ENCODE measurements at regions not wholly inside any gene's neighbourhood (a gene's known extent, or its start where the extent isn't known, plus 50 kb on each side); places are given as distances from the start of the nearest gene placed in this dataset.
"Not testable (repeated sequence)": the region's sequence is repeated elsewhere in the genome, so short reads cannot be mapped to it uniquely, and the experiment has no call there.

DNA sequence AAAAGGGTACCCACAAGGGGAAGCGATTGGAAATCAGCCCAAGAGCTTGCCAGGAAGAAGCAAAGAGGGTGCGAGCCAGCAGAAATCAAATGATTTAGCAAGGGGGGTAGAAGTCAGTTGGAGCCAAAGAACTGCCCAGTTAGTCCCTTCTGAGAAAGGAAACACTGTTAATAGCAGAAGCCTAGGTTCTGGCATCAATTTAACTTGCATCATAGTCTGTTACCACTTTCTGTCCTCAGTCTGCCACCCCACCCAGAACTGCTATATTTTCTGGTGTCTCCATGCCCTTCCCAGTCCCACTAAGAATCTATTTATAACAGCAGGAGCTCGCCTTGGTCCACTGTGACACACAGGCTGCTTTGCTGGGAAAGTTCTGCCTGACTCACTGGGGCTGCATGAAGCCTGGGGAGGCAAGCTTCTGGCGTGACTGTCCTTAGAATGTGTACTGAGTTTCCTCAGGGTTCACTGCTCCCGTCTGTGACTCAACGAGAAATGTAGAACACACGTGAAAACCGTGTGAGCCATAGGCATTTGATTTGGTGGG, 157.8 kb upstream of the TTC29 start:
- Histone ChIP-seq H3K4me1 (ENCODE audit: insufficient read depth, low read length) (no peaks in the 10 kb centered on the region), H3K27me3 (ENCODE audit: insufficient read depth, low read length) (peaks cover 5% of the 10 kb centered on the region), H3K9me3 (ENCODE audit: low read depth, low read length) (no peaks in the 10 kb centered on the region), H3K4me3 (ENCODE audit: low read length) (no peak overlapping the region)

DNA sequence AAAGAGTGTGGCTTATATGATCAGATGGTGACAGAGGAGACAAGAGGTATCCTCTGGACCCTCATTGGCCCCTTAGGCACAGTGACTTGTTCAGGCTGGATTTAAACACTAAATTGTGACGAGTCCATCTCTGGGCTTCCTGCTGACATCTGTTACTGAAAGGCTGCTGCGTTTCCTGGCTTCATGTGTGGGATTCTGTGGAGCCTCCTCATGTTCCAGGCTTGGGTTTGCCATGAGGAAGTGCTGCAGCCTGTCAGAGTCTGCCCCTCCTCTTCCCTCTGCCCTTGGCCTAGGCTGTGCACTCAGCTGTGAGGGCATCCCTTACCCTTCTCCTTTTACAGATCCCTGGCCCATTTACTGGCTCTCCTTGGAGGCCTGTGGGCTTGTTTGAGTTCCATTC, 159.1 kb upstream of the TTC29 start:
- no peaks in the 10 kb centered on the region for H3K4me1 ChIP-seq (ENCODE audit: insufficient read depth, low read length)
- no peaks in the 10 kb centered on the region for H3K9me3 ChIP-seq (ENCODE audit: low read depth, low read length)
- H3K27me3 ChIP-seq (ENCODE audit: insufficient read depth, low read length): peaks cover 2% of the 10 kb centered on the region
- no peak overlapping the region for H3K4me3 ChIP-seq (ENCODE audit: low read length)

DNA sequence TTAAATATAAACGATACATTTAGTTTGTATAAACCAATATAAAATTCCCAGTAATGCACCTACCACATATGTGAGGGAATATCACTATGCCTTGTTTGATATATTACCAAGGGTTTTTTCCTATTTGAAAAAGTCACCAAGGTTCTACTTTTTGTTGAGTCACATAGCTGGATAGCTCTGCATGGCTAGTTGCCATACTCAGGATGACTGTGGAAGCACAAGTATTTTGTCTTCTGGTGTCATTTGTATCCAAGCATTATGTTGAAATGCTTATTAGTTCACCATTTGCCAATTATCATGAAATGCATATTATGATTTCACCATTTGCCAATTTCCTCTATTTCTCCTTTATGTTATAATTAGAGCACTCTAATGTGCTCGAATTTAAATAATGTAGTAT, 162.7 kb upstream of the TTC29 start:
- Histone ChIP-seq H3K4me1 (ENCODE audit: insufficient read depth, low read length) (no peaks in the 10 kb centered on the region), H3K9me3 (ENCODE audit: low read depth, low read length) (no peaks in the 10 kb centered on the region), H3K27me3 (ENCODE audit: insufficient read depth, low read length) (no peaks in the 10 kb centered on the region), H3K4me3 (ENCODE audit: low read length) (no peak overlapping the region)

DNA sequence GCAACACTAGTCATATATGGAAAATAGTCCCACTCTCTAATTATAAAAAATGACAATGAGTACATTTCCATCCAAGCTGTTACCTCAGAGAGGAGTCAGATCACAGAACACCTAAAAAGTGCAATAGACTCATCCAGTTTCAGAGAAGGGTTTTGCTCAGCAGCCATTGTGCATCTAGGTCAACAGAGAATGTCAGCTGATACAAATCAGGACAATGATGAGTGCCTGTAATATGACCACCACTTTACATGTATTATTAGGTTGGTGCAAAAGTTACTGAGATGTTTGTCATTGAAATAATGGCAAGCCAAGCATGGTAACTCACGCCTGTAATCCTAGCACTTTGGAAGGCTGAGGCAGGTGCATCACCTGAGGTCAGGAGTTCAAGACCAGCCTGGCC, 164.1 kb upstream of the TTC29 start:
- no peaks in the 10 kb centered on the region for H3K9me3 ChIP-seq (ENCODE audit: low read depth, low read length)
- no peaks in the 10 kb centered on the region for H3K4me1 ChIP-seq (ENCODE audit: insufficient read depth, low read length)
- H3K4me3 ChIP-seq (ENCODE audit: low read length): no peak overlapping the region
- no peaks in the 10 kb centered on the region for H3K27me3 ChIP-seq (ENCODE audit: insufficient read depth, low read length)

DNA sequence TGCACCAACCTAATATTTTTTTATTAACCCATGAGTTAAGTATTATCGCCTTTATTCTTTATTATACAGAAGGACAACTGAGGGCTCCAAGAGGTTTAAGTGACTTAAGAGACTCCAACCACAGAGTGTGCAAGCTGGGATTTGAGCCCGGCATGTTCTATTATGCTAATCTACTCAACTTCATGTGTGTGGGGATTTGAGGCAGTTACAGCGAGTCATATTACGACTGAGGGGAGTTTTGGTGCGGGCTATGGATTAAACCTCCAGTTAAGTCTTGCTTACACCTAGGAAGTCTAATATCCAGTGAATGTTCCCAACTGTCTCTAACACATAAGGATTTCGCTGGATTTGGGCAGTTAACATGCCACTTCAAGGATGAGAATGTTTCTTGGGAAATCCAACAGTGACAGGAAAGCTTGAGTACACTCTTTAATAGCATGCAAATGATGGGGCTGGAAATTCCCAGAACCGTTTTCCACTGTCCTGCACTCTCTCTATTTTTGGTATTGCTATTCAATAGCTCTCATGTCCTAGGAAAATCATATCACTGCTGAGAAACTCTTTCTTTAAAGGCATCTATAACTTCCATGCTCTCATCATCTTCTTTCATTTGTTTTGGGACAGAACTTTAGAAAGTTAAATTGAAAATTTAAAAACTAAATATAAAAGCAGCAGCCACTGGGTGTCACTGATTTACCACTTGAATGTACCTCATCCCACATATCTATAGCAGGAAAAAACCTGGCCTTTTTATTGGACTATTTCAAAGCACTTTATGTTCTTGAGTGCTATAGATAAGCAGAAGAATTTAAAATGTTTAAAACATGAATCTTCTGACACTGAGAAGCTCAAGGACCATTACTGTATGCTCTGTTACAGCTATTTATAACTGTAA, 165.1 kb upstream of the TTC29 start:
- Histone ChIP-seq H3K4me3 (ENCODE audit: low read length) (no peak overlapping the region), H3K9me3 (ENCODE audit: low read depth, low read length) (no peaks in the 10 kb centered on the region), H3K4me1 (ENCODE audit: insufficient read depth, low read length) (no peaks in the 10 kb centered on the region), H3K27me3 (ENCODE audit: insufficient read depth, low read length) (no peaks in the 10 kb centered on the region)

DNA sequence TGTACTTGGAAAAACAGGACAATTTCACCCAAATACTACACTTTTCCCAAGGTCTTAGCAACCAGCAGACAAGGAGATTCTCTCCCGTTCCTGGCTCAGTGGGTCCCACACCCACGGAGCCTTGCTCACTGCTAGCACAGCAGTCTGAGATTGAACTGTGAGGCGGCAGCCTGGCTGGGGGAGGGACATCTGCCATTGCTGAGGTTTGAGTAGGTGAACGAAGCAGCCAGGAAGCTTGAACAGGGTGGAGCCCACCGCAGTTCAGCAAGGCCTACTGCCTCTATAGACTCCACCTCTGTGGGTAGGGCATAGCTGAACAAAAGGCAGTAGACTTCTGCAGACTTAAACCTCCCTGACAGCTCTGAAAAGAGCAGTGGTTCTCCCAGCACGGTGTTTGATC, 166.5 kb upstream of the TTC29 start:
- not testable (repeated sequence) for H3K4me1 ChIP-seq (ENCODE audit: insufficient read depth, low read length); H3K9me3 ChIP-seq (ENCODE audit: low read depth, low read length); H3K27me3 ChIP-seq (ENCODE audit: insufficient read depth, low read length); H3K4me3 ChIP-seq (ENCODE audit: low read length)

DNA sequence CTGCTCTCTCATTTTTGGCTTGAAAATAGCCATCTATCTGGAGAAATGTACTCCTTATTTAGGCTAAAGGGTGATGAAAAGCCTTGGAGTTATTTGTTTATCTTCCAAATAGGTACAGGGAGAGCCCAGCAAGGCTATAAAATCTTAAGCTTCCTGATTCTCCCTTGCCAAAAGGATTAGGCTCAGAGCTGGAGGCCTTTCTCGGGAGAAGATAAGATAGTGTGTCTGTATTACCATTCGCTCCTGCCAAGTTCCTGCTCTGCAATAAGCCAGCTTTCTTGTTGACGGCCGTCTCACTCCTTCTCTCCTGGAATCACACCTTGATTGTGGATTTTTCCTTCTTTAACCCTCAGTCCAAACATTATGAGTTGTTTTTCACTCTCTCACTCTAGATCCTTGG, 171.8 kb upstream of the TTC29 start:
- Histone ChIP-seq H3K9me3 (ENCODE audit: low read depth, low read length) (no peaks in the 10 kb centered on the region), H3K4me1 (ENCODE audit: insufficient read depth, low read length) (no peaks in the 10 kb centered on the region), H3K4me3 (ENCODE audit: low read length) (no peak overlapping the region), H3K27me3 (ENCODE audit: insufficient read depth, low read length) (no peaks in the 10 kb centered on the region)

DNA sequence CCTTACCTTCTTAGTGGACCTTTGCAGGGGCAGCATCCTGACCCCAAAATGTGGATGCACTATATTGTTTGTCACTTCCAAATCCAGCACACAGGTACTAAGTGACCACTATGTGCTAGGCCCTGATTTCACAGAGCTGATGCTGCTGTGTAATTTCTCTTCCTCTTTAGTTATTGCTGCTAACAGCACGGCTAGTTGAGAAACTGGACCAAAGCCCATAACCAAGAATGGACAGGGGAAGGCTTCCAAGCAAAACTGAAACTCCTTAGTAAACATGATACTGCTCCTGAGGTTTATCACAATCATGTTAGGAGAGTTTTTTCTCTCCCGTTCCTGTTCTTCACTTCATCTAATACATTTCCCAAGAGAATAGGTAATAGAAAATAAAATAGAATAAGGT, 172.9 kb upstream of the TTC29 start:
- Histone ChIP-seq H3K4me1 (ENCODE audit: insufficient read depth, low read length) (no peaks in the 10 kb centered on the region), H3K27me3 (ENCODE audit: insufficient read depth, low read length) (no peaks in the 10 kb centered on the region), H3K9me3 (ENCODE audit: low read depth, low read length) (no peaks in the 10 kb centered on the region), H3K4me3 (ENCODE audit: low read length) (no peak overlapping the region)

DNA sequence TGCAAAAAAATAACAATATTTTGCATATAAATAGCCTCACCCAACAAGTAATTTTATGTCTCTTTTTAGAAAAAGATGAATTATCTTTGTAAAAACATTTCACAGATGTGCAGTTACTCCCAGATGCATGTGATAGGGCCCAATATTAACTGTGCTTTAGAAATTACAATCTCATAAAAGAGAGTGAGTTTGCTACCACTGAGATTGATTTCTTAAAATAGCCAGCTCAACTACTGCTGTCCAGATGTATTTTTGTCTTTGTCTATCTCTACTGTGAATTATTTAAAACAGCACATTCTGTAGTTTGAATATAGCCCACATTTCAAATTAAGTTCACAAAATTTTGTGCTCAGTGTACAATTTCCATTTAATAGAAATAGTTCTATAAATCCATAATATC, 177.0 kb upstream of the TTC29 start:
- H3K4me1 ChIP-seq (ENCODE audit: insufficient read depth, low read length): no peaks in the 10 kb centered on the region
- no peaks in the 10 kb centered on the region for H3K27me3 ChIP-seq (ENCODE audit: insufficient read depth, low read length)
- no peak overlapping the region for H3K4me3 ChIP-seq (ENCODE audit: low read length)
- H3K9me3 ChIP-seq (ENCODE audit: low read depth, low read length): no peaks in the 10 kb centered on the region

DNA sequence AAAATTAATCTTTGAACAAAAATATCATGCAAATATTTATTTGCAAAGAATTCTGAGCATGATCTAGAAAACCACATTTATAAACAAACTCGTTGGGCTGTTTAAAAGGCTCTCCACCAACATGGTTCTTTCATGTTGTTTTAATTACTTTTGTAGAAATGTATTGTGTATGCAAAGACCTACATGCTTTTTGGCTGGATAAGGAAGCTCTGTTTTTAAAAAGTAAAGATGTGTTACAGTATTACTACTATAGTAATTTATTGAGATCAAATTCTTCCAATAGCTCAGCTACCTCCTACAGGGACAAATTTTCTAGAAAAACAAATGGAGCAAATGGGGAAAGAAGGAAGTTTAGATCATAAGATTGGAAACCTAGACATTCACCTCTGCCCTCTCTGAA, 177.5 kb upstream of the TTC29 start:
- no peak overlapping the region for H3K4me3 ChIP-seq (ENCODE audit: low read length)
- H3K4me1 ChIP-seq (ENCODE audit: insufficient read depth, low read length): no peaks in the 10 kb centered on the region
- no peaks in the 10 kb centered on the region for H3K27me3 ChIP-seq (ENCODE audit: insufficient read depth, low read length)
- no peaks in the 10 kb centered on the region for H3K9me3 ChIP-seq (ENCODE audit: low read depth, low read length)

DNA sequence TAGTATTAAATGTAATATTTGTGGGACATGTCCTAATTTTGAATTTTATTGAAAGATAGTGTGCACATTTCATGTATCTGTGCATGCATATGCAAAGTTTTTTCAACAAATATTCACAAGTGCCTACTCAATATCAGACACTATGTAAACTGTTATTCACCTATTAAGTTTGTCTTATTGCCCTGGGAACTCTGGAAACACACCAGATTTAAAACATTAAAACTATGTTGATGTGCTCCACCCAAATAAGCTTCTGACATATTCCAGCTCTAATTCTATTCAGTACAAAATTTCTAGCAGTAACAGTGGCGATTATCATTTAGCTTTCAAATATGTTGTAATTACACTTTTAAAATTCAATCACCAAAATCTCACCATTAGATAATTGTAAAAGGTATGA, 183.1 kb upstream of the TTC29 start:
- H3K4me3 ChIP-seq (ENCODE audit: low read length): no peak overlapping the region

DNA sequence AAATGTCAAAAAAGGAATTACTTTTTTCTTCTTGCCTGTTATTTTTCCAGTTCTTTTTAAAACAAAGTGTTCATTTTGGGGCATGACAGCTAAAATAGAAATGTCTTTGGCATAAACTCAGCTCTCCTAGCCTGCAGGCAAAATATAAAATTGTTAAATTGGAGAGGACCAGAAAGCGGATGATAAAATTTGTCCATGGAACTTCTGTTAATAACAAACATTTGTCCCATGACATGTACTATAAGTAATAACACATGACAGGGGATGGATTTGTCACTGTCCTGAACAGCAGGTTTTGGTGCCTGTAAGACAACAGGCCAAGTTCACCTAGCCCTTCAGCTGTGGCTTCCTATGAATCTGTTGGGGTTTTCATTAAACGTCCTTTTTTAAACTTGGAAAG, 184.0 kb upstream of the TTC29 start:
- H3K9me3 ChIP-seq (ENCODE audit: low read depth, low read length): no peaks in the 10 kb centered on the region
- H3K4me3 ChIP-seq (ENCODE audit: low read length): no peak overlapping the region
- H3K27me3 ChIP-seq (ENCODE audit: insufficient read depth, low read length): no peaks in the 10 kb centered on the region
- no peaks in the 10 kb centered on the region for H3K4me1 ChIP-seq (ENCODE audit: insufficient read depth, low read length)

More for the DNA sequence above, 183.1 kb upstream of the TTC29 start:
- no peaks in the 10 kb centered on the region for H3K27me3 ChIP-seq (ENCODE audit: insufficient read depth, low read length)
- H3K9me3 ChIP-seq (ENCODE audit: low read depth, low read length): no peaks in the 10 kb centered on the region
- no peaks in the 10 kb centered on the region for H3K4me1 ChIP-seq (ENCODE audit: insufficient read depth, low read length)

DNA sequence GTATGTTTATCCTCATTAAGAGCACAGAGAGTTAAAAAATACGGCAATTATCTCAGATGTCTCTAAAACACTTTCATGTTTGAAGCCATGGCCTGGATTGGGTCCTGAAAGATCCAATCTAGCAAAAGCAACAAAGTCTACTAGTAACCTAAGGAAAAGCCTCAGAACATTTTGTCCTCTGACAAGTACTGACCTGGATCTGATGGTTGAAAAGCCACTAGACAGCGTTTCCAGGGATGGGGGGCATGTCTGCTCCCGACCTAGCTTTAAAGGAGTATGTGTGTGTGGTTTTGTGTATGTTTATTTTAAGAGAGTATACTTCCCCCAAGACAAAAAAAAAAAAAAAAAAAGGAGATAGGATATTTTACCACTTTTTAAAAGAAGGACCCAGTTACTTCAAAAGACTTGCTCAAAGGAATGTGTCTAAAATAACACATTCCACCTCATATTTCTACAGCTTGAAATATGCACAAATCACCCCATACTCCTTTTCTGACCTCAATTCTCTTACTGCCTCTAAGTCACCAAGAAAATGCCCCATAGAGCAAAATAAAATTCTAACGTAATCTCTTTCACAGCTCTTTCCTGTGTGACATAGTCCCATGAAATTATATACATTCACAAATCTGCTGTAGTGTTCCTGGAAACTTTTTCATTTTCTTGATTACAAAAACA, 189.0 kb upstream of the TTC29 start:
- Histone ChIP-seq H3K4me3 (ENCODE audit: low read length) (no peak overlapping the region), H3K4me1 (ENCODE audit: insufficient read depth, low read length) (no peaks in the 10 kb centered on the region), H3K9me3 (ENCODE audit: low read depth, low read length) (no peaks in the 10 kb centered on the region), H3K27me3 (ENCODE audit: insufficient read depth, low read length) (no peaks in the 10 kb centered on the region)

DNA sequence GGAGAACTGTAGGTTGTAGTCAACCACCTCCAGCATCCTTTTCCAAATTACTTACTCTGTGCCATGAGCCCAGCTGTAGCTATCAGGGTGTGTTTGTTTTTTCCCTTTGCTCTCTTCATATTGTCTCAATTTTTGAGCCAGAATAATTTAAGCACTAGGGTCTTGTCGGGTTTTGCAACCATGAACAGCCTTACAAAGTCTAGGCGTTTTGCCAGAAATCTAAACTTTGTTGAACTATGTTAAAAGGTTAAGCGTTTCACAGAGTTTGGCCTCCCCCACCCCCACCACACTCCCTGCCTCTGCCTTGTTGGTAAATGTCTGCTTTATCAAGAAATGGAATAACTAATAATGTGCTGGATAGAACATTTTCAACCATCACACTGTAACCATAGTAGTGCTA, 190.6 kb upstream of the TTC29 start:
- Histone ChIP-seq H3K4me3 (ENCODE audit: low read length) (no peak overlapping the region), H3K4me1 (ENCODE audit: insufficient read depth, low read length) (no peaks in the 10 kb centered on the region), H3K27me3 (ENCODE audit: insufficient read depth, low read length) (no peaks in the 10 kb centered on the region), H3K9me3 (ENCODE audit: low read depth, low read length) (no peaks in the 10 kb centered on the region)

DNA sequence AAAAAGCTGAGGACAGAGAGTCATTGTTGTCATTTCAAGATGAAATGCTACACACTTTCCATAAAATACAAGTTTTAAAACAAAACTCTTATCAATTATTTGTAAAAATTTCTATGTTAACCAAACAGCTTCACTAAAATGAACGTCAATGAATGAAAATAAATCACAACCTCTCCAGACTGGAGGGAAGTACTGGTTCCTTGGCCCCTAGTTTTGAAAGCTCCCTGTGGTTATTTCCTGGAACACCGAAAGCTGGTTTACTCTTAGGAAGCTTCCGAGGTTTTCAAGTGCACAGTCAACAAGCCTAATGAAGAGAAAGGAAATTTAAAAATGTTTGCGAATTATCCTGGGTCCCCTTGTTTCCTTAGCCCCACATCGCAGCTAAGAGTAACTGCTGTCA, 191.1 kb upstream of the TTC29 start:
- Histone ChIP-seq H3K9me3 (ENCODE audit: low read depth, low read length) (no peaks in the 10 kb centered on the region), H3K4me3 (ENCODE audit: low read length) (no peak overlapping the region), H3K27me3 (ENCODE audit: insufficient read depth, low read length) (no peaks in the 10 kb centered on the region), H3K4me1 (ENCODE audit: insufficient read depth, low read length) (no peaks in the 10 kb centered on the region)

DNA sequence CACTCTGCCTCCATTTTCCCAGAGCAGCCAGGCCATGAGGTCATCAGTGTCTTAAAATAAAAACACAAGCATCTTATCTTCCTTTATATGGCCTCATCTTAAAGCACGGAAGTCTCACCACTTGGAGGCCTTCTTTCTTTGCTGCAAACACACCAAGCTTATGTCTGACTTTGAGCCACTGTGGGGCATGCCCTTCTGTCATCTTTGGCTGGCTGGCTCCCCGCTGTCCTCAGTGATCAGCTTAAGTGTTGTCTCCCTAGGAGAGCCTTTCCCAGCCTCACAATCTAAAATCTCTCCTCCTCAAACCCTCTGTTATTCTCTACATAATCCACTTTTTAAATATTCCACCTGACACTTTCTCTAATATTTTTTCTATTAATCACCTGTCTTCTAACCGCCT, 191.6 kb upstream of the TTC29 start:
- Histone ChIP-seq H3K9me3 (ENCODE audit: low read depth, low read length) (no peaks in the 10 kb centered on the region), H3K4me1 (ENCODE audit: insufficient read depth, low read length) (no peaks in the 10 kb centered on the region), H3K27me3 (ENCODE audit: insufficient read depth, low read length) (no peaks in the 10 kb centered on the region), H3K4me3 (ENCODE audit: low read length) (no peak overlapping the region)
